Left ventricle myocardium inferior (tissue), 1 donor: ENCODE measurements at regions not wholly inside any gene's neighbourhood (a gene's known extent, or its start where the extent isn't known, plus 50 kb on each side); places are given as distances from the start of the nearest gene placed in this dataset.

ENCODE experiments used
- DNase-seq: peaks from one replicate; pipeline ENCODE4 v3.0.0-alpha.2; 2020
- H3K27ac ChIP-seq: fragments of 200-600 bp; replicated peaks from 2 replicates; pipeline ENCODE4 v1.8.0; 2021
- H3K27me3 ChIP-seq: fragments of 200-600 bp; 2 replicates; pipeline ENCODE4 v1.8.0; 2021; ENCODE audit warnings: low read depth
- H3K36me3 ChIP-seq: fragments of 200-600 bp; 2 replicates; pipeline ENCODE4 v1.8.0; 2021
- H3K4me1 ChIP-seq: fragments of 200-600 bp; 2 replicates; pipeline ENCODE4 v1.8.0; 2021
- H3K4me3 ChIP-seq: fragments of 200-600 bp; 2 replicates; pipeline ENCODE4 v1.8.0; 2021; ENCODE audit warnings: mild to moderate bottlenecking, moderate library complexity
- H3K9me3 ChIP-seq: fragments of 200-600 bp; replicated peaks from 2 replicates; pipeline ENCODE4 v1.8.0; 2021
- intact Hi-C: fragments of 100-400 bp; cut with micrococcal nuclease; formaldehyde crosslinking; loops from one replicate; pipeline ENCODE4 v1.11.0; 2022
- TF ChIP-seq, protein P1 (sequence below): fragments of 200-600 bp; IDR thresholded peaks from 2 replicates; pipeline ENCODE4 v1.8.0; 2021; ENCODE audit warnings: antibody characterized with exemption, mild to moderate bottlenecking, borderline replicate concordance
- donor health status: DM: no; HTN: yes; CAD: no; lungs with severe emphysema.

DNA sequence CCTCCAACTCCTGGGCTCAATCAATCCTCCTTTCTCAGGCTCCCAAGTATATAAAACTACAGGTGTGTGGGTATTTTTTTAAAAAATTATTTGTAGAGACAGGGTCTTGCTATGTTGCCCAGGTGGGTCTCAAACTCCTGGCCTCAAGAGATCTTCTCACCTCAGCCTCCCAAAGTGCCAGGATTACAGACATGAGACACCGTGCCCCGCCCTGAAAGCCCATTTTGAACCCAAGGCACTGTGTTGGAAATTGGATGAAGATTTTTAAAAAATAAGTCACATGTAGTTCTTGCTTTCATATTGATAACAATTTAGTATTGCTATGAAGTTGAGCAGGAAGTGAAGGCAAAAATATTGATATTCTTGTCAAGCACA lies 472.5 kb upstream of the TNP1 start:
- no peaks in the 10 kb centered on the region for H3K9me3 ChIP-seq
- H3K36me3 ChIP-seq: no peaks in the 10 kb centered on the region
- intact Hi-C loops: no loop called here
- TF ChIP-seq, protein P1, sequence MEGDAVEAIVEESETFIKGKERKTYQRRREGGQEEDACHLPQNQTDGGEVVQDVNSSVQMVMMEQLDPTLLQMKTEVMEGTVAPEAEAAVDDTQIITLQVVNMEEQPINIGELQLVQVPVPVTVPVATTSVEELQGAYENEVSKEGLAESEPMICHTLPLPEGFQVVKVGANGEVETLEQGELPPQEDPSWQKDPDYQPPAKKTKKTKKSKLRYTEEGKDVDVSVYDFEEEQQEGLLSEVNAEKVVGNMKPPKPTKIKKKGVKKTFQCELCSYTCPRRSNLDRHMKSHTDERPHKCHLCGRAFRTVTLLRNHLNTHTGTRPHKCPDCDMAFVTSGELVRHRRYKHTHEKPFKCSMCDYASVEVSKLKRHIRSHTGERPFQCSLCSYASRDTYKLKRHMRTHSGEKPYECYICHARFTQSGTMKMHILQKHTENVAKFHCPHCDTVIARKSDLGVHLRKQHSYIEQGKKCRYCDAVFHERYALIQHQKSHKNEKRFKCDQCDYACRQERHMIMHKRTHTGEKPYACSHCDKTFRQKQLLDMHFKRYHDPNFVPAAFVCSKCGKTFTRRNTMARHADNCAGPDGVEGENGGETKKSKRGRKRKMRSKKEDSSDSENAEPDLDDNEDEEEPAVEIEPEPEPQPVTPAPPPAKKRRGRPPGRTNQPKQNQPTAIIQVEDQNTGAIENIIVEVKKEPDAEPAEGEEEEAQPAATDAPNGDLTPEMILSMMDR: no peak
- peaks cover 26% of the 10 kb centered on the region for H3K4me1 ChIP-seq
- no peak overlapping the region for H3K4me3 ChIP-seq
- H3K27me3 ChIP-seq: no peaks in the 10 kb centered on the region
- no peak for DNase-seq
- H3K27ac ChIP-seq: peak overlapping the region; percentile 76

GRCh38 chr2:217331523-217332416 lies 471.9 kb upstream of the TNP1 start:
- no peaks in the 10 kb centered on the region for H3K36me3 ChIP-seq
- intact Hi-C loops: no loop called here
- H3K4me1 ChIP-seq: peaks cover 26% of the 10 kb centered on the region
- TF ChIP-seq, protein P1: no peak
- no peak for DNase-seq
- H3K27ac ChIP-seq: peak overlapping the region; percentile 76
- H3K9me3 ChIP-seq: no peaks in the 10 kb centered on the region
- H3K4me3 ChIP-seq: no peak overlapping the region
- no peaks in the 10 kb centered on the region for H3K27me3 ChIP-seq

DNA sequence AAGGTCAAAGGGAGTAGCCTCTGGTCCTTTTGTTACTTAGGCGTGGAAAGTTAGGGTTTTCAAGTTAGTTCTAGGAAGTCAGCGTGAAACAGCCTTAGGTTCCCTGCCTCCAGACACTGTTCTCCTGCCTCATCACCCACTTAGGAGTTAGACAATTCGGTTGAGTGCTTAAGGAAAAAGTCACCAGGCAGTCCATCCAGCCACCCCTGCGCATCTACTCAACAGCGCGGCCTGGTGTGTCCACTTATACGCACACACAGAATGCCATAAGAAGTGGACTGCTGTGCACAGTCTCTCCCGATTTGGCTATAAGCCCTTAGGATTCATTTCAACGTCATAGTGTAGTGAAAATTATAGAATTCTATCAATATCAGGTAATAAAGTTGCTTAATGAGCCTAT lies 470.8 kb upstream of the TNP1 start:
- H3K9me3 ChIP-seq: no peaks in the 10 kb centered on the region
- DNase-seq: no peak
- intact Hi-C loops: no loop called here
- TF ChIP-seq, protein P1: no peak
- no peaks in the 10 kb centered on the region for H3K36me3 ChIP-seq
- H3K27me3 ChIP-seq: no peaks in the 10 kb centered on the region
- H3K4me3 ChIP-seq: no peak overlapping the region
- peaks cover 36% of the 10 kb centered on the region for H3K4me1 ChIP-seq
- no peak overlapping the region for H3K27ac ChIP-seq

DNA sequence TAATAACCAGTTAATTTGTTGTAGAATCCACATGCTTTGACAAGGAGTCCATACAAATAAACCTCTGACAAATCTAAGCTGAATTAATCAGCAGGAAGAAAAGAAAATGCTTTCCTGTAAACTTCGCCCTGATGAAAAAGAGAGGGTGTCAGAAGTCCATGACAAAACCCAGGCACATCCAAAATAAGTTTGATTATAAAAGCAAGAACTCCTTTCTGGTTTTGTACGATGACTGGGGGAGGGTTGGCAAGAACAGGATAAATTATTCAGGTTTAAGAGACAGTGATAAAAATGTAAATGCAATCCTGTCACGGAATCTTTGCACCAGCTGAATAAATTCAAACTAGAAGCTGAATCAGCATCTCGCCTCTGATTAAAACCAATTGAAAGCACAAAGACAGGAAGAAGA lies 469.2 kb upstream of the TNP1 start:
- Histone ChIP-seq H3K27ac (peak overlapping the region; percentile 36), H3K36me3 (no peaks in the 10 kb centered on the region), H3K4me1 (peaks cover 43% of the 10 kb centered on the region), H3K27me3 (no peaks in the 10 kb centered on the region), H3K9me3 (peaks cover 3% of the 10 kb centered on the region), H3K4me3 (no peak overlapping the region)
- TF ChIP-seq, protein P1: no peak
- no peak for DNase-seq
- intact Hi-C loops: no loop called here

- Histone ChIP-seq H3K4me3 (no peak overlapping the region), H3K4me1 (peaks cover 43% of the 10 kb centered on the region), H3K27me3 (no peaks in the 10 kb centered on the region), H3K36me3 (no peaks in the 10 kb centered on the region), H3K27ac (peak overlapping the region; percentile 36), H3K9me3 (peaks cover 7% of the 10 kb centered on the region)
- intact Hi-C loops: no loop called here
- TF ChIP-seq, protein P1: no peak
- DNase-seq: no peak
These were observed 468.7 kb upstream of the TNP1 start for GRCh38 chr2:217328622-217328978.
